ENCODE measurements at regions not wholly inside any gene's neighbourhood (a gene's known extent, or its start where the extent isn't known, plus 50 kb on each side); places are given as distances from the start of the nearest gene placed in this dataset.
A peak's percentile ranks its signal among the peaks of the same experiment; 100 is the strongest.

- Histone ChIP-seq H3K4me3 (ENCODE audit: low read depth, low read length) (no peak overlapping the region), H3K27me3 (ENCODE audit: control insufficient read depth, insufficient read depth, low read length) (no peaks in the 10 kb centered on the region), H3K36me3 (ENCODE audit: control insufficient read depth, insufficient read depth, low read length) (no peaks in the 10 kb centered on the region)
- no peak for TF ChIP-seq CTCF (IDR thresholded peaks at IDR 0.05; ENCODE audit: insufficient read depth, low read length, poor library complexity, severe bottlenecking)
- no peak for DNase-seq (ENCODE audit: low read depth)
Observed at GRCh38 chr9:113709721-113710120, 166.4 kb upstream of the ZNF618 start.

- Histone ChIP-seq H3K27me3 (ENCODE audit: control insufficient read depth, insufficient read depth, low read length) (no peaks in the 10 kb centered on the region), H3K4me3 (ENCODE audit: low read depth, low read length) (no peak overlapping the region), H3K36me3 (ENCODE audit: control insufficient read depth, insufficient read depth, low read length) (no peaks in the 10 kb centered on the region)
- TF ChIP-seq CTCF (IDR thresholded peaks at IDR 0.05; ENCODE audit: insufficient read depth, low read length, poor library complexity, severe bottlenecking) = no peak
- no peak for DNase-seq (ENCODE audit: low read depth)
Observed at GRCh38 chr9:113711251-113711650, 164.9 kb upstream of the ZNF618 start.

- Histone ChIP-seq H3K27me3 (ENCODE audit: control insufficient read depth, insufficient read depth, low read length) (no peaks in the 10 kb centered on the region), H3K4me3 (ENCODE audit: low read depth, low read length) (no peak overlapping the region), H3K36me3 (ENCODE audit: control insufficient read depth, insufficient read depth, low read length) (no peaks in the 10 kb centered on the region)
- no peak for DNase-seq (ENCODE audit: low read depth)
- TF ChIP-seq CTCF (IDR thresholded peaks at IDR 0.05; ENCODE audit: insufficient read depth, low read length, poor library complexity, severe bottlenecking) = no peak
Observed at GRCh38 chr9:113712053-113712452, 164.1 kb upstream of the ZNF618 start.

- Histone ChIP-seq H3K27me3 (ENCODE audit: control insufficient read depth, insufficient read depth, low read length) (no peaks in the 10 kb centered on the region), H3K36me3 (ENCODE audit: control insufficient read depth, insufficient read depth, low read length) (no peaks in the 10 kb centered on the region), H3K4me3 (ENCODE audit: low read depth, low read length) (no peak overlapping the region)
- DNase-seq (ENCODE audit: low read depth) = peak; percentile 34
- no peak for TF ChIP-seq CTCF (IDR thresholded peaks at IDR 0.05; ENCODE audit: insufficient read depth, low read length, poor library complexity, severe bottlenecking)
Observed at GRCh38 chr9:113715086-113715485, 161.0 kb upstream of the ZNF618 start.

GRCh38 chr9:113719919-113720318 lies 156.2 kb upstream of the ZNF618 start:
- Histone ChIP-seq H3K27me3 (ENCODE audit: control insufficient read depth, insufficient read depth, low read length) (no peaks in the 10 kb centered on the region), H3K4me3 (ENCODE audit: low read depth, low read length) (no peak overlapping the region), H3K36me3 (ENCODE audit: control insufficient read depth, insufficient read depth, low read length) (no peaks in the 10 kb centered on the region)
- no peak for TF ChIP-seq CTCF (IDR thresholded peaks at IDR 0.05; ENCODE audit: insufficient read depth, low read length, poor library complexity, severe bottlenecking)
- no peak for DNase-seq (ENCODE audit: low read depth)

- TF ChIP-seq CTCF (IDR thresholded peaks at IDR 0.05; ENCODE audit: insufficient read depth, low read length, poor library complexity, severe bottlenecking) = no peak
- no peaks in the 10 kb centered on the region for H3K36me3 ChIP-seq (ENCODE audit: control insufficient read depth, insufficient read depth, low read length)
- no peaks in the 10 kb centered on the region for H3K27me3 ChIP-seq (ENCODE audit: control insufficient read depth, insufficient read depth, low read length)
- DNase-seq (ENCODE audit: low read depth) = no peak
- no peak overlapping the region for H3K4me3 ChIP-seq (ENCODE audit: low read depth, low read length)
Observed at GRCh38 chr9:113720495-113720894, 155.6 kb upstream of the ZNF618 start.
